GM19463 (cell line): ENCODE measurements at regions not wholly inside any gene's neighbourhood (a gene's known extent, or its start where the extent isn't known, plus 50 kb on each side); places are given as distances from the start of the nearest gene placed in this dataset.
"Not testable (repeated sequence)": the region's sequence is repeated elsewhere in the genome, so short reads cannot be mapped to it uniquely, and the experiment has no call there.

ENCODE experiments used
- ATAC-seq: cut with Tn5 transposase; IDR thresholded peaks from one replicate; pipeline ENCODE4 v1.9.1; 2021; ENCODE audit warnings: mild to moderate bottlenecking, moderate library complexity; ENCODE audit not compliant: unreplicated experiment

DNA sequence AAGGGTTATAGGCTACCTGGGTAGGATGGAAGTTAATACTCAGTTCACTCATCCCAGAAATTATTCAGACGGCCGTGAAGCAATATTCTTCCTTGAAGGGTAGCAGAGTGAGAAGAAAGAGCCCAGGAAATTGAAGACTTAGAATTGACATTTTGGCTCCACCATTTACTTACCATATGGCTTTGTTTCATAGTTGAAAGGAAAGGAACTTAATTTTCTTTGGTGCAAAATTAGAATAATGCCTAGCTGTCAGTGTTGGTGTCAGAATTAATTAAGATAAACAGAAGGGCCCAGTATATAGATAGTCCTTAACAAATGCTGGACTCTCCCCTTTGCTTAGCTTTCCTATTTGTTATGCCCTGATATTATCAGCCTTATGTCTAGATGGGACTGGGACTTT lies 263.2 kb downstream of the KCNJ3 start:
- ATAC-seq, result no peak

DNA sequence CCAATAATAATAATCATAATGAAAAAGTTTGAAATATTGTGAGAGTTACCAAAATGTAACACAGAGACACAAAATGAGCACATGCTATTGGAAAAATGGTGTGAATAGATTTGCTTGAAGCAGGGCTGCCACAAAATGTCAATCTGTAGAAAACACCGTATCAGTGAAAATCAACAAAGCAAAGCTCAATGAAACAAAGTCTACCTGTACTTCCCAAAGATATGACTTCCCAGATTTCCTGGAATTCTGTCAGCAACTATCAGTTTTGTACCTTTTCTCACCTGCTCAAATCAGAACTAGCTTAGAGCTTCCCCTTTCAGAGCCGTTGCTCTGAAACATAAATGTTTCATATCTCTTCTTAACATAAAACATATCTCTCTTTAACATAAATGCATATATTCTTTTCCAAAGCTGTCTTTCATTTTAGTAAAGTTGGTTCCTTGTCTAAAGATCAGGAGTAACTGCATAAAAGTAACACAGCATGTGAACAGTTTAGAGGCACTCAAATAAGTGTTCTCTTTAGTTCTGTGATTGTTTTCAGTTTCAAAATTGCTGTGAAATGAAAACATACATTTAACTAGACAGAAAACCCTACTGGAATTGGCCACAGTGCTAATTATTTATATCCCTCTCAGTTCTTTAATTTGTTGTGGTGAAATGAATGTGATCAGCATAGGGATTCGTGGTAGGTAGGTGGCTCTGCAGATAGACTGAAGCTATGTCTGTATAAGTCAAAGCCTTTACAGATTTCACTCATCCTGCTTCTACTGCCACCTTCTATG lies 262.5 kb downstream of the KCNJ3 start:
- peak; percentile 70 for ATAC-seq

DNA sequence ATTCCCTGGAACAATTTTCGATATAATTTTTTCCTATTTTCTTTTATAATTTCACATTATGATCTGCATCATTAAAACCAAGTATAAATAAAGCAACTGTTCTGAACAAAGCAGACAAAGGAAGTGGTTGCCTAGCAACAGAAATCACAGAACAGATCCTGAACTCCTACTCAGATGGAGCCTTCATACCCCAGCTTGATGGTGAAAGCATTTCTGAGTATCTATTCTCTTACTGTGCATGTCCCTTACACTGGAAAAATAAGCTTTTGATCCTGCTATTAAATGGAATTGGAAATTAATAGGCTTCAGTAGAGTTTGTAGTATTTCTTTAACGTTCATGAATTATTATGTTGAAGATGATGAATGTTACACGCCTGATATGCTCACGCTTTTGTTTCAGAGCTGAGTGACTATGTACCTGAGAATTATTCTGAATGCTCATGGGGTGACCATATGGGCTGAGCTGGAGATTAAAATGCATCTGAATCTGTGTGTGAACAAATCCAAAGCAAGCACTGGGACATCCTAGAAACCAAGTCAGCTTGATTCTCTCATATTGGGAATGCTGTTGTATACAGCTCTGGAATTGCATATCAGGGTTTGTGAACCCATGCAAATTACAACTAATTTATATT lies 254.0 kb downstream of the KCNJ3 start:
- no peak for ATAC-seq

DNA sequence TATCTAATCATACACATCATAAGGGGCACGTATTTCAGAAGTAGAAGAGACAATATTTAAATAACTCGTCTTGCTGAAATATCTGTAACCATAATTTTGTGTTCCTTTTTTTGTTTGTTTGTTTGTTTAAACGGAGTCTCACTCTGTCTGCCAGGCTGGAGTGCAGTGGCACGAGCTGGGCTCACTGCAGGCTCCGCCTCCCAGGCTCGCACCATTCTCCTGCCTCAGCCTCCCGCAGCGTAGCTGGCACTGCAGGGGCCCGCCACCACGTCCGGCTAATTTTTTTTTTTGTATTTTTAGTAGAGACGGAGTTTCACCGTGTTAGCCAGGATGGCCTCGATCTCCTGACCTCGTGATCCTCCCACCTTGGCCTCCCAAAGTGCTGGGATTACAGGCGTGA lies 248.9 kb downstream of the KCNJ3 start:
- ATAC-seq, result not testable (repeated sequence)

DNA sequence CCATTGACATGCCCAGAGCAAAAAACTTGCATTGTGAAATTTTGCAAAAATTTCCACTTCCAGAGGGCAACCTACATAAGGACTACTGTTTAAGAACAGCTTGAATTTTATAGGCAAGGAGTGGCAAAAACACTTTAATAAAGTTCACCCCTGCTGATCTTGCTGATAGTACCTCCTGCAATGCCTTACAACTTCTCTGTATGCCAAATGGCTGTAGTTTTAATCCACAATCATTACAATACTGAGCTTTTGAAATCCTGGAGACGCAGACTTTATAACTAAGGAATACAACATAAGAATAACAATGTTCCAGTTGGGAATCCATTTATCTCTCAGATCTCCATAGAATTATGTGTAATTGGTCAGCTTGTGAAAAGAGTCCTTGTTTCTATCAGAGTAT lies 247.5 kb downstream of the KCNJ3 start:
- ATAC-seq, result no peak

DNA sequence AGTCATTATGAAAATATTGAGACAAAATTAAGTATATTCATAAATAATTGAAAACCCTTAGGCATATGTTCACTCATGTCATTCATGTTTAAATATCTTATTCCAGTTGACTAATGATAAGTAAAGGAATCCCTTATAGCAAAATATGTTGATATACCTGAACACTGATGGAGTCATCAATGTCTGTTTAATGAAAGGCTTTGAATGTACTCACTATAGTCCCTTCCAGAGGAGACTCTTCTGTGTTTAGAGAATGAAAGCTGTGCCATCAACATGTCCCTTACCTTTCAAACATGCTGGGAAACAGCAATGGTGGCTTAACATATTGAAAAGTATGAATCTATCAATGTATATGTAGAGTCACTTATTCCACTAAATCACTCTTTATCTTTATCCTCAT lies 242.9 kb downstream of the KCNJ3 start:
- ATAC-seq, result no peak

DNA sequence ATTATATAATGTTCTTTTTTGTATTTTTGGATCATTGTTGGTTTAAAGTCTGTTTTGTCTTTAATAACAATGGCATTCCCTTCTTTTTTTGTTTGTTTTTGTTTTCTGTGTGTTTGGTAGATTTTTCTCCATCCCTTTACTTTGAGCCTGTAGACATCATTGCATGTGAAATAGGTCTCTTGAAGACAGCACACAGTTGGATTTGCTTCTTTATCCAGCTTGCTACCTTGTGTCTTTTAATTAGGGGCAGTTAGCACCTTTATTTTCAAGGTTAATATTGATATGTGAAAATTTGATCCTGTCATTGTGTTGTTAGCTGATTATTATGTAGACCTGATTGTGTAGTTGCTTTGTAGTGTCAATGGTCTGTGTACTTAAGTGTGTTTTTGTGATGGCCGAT lies 235.7 kb downstream of the KCNJ3 start:
- ATAC-seq, result no peak

DNA sequence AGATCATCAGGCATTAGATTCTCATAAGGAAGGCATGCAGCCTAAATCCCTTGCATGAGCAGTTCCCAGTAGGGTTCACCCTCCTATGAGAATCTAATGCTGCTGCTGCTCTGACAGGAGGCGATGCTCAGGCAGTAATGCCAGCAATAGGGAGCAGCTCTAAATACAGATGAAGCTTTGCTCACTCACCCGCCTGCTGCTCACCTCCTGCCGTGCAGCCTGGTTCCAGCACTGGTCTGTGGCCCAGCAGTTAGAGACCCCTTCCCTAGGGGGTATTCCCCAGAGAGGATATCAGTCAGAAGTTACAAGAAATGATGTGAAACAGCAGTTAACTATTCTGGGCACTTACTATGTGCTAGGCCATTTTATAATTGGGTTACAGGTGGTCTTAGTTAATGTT lies 226.0 kb downstream of the KCNJ3 start:
- no peak for ATAC-seq

DNA sequence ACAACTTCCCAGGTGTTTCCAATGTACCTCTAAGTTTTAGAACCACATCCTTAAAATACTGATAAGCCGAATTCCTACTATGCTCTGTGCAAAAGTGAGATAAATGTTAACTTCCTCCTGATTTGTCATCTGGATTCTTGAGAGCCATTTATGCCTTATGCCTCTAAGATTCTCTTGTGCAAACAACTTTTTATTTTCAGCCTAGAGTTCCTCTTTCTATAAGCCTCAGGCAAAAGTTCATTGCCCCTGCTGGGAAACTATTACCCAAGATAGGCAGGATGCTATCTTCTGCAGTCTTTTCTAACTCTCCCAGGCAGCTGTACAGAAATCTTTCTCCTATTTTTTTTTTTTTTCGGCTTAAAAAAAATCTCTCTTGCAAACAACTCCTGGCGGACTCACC lies 216.1 kb downstream of the KCNJ3 start:
- ATAC-seq, result no peak

DNA sequence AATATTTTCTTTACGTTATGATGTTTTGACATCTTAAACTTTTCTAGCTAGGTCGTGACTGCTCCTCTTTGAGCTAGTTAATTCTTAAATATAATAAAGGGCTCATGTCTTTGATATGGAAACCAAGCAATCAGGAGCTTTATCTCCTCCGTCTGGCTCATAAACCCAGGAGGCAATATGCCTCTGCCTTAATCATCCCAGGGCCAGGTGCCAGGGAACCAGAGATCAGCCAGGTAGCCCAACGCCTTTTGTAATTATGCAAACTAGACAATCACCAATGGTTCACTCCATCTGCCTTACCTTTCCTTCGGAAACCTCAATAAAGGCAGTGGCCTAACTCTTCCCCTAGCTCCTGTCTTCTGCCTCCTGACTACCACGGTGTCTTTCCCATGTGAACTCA lies 213.7 kb downstream of the KCNJ3 start:
- no peak for ATAC-seq

DNA sequence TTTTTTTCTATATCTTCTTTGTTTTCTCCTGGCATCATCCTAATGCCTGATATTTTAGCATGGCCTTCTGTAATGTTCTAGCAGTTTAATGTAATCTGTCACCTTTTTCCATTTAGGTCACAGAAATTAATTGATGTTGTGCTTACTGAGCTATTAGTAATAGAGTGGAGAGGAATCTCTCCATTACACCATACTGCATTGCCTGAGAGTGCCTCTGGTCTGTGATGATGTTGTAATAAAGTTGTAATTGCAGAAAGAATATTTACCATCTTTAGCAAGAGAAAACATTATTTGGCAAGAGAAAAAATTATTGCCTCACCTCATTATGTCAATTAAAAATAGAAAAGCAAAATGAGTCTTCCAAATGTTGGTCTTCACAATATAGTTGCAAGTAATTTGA lies 213.2 kb downstream of the KCNJ3 start:
- no peak for ATAC-seq

DNA sequence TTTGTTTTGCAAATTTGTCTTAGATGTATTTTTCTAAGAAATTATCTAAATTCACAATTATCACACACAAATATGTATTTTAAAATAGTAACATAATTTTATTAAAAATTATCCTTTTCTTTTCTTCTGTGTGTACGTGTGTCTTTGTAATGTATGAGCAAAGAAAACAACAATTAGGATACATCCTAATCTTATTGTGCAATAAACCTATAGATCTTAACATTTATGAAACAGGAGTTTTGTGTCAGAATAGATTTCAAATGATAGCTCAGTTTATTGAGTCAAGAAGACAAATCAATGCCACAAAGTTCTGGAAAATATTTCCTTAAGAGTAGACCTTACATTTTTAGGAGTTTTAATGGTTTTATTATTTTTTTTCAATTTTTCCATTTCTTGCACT lies 212.2 kb downstream of the KCNJ3 start:
- no peak for ATAC-seq

DNA sequence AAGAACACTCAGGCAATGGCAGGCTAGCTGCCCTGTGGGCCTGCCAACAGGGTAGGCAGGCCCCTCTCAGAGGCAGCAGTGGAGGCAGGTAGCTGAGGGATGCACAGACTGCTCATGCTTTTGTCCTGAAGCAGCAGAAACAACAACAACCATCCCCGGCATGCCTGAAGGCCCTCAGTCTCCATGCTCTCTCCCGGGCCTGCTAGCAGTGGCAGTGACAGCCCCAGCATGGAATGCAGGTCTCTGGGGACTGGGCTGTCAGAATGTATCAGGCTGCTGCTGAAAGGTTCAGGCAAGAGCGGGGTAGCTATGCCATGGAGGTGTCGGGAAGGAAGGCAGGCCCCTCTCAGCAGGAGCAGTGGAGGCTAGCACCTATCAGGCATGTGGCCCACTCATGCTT lies 209.8 kb downstream of the KCNJ3 start:
- no peak for ATAC-seq
